ENCODE measurements at regions not wholly inside any gene's neighbourhood (a gene's known extent, or its start where the extent isn't known, plus 50 kb on each side); places are given as distances from the start of the nearest gene placed in this dataset.

GRCh38 chrX:33726281-33727160, 405.6 kb downstream of the FAM47A start:
- ATAC-seq: no peak
- no peak for TF ChIP-seq TCF4 (CRISPR knock-in tag; IDR thresholded peaks at IDR 0.05; ENCODE audit: borderline replicate concordance)
- no peak for TF ChIP-seq ARNTL (CRISPR knock-in tag; IDR thresholded peaks at IDR 0.05; ENCODE audit: borderline replicate concordance, low read depth)
- TF ChIP-seq TSHZ2 (CRISPR knock-in tag; IDR thresholded peaks at IDR 0.05): no peak
- TF ChIP-seq ZNF70 (CRISPR knock-in tag; IDR thresholded peaks at IDR 0.05): no peak
- no peak for TF ChIP-seq BACH2 (CRISPR knock-in tag; IDR thresholded peaks at IDR 0.05; ENCODE audit: borderline replicate concordance)
- no peak for TF ChIP-seq TOX (CRISPR knock-in tag; IDR thresholded peaks at IDR 0.05; ENCODE audit: borderline replicate concordance)
- no peak for TF ChIP-seq CSDC2 (CRISPR knock-in tag; IDR thresholded peaks at IDR 0.05)
- TF ChIP-seq CREB5 (CRISPR knock-in tag; IDR thresholded peaks at IDR 0.05; ENCODE audit: low read depth): no peak
- TF ChIP-seq ZC3H10 (CRISPR knock-in tag; IDR thresholded peaks at IDR 0.05): no peak
- no peak for TF ChIP-seq ZNF565 (CRISPR knock-in tag; conservative IDR thresholded peaks at IDR 0.05; ENCODE audit: low read depth)
- TF ChIP-seq SNAI2 (CRISPR knock-in tag; IDR thresholded peaks at IDR 0.05): no peak
- TF ChIP-seq ZFP30 (CRISPR knock-in tag; IDR thresholded peaks at IDR 0.05): no peak
- no peak for TF ChIP-seq OSR1 (CRISPR knock-in tag; IDR thresholded peaks at IDR 0.05)
- TF ChIP-seq ISL1 (CRISPR knock-in tag; IDR thresholded peaks at IDR 0.05): no peak
- no peak for TF ChIP-seq ZNF8 (CRISPR knock-in tag; IDR thresholded peaks at IDR 0.05)
- TF ChIP-seq PPARA (CRISPR knock-in tag; IDR thresholded peaks at IDR 0.05; ENCODE audit: borderline replicate concordance): no peak
- TF ChIP-seq POU6F1 (CRISPR knock-in tag; IDR thresholded peaks at IDR 0.05; ENCODE audit: borderline replicate concordance, low read depth): no peak
- no peak for TF ChIP-seq GLIS3 (CRISPR knock-in tag; IDR thresholded peaks at IDR 0.05)
- no peak for TF ChIP-seq RARB (CRISPR knock-in tag; IDR thresholded peaks at IDR 0.05)
- TF ChIP-seq ESRRG (CRISPR knock-in tag; IDR thresholded peaks at IDR 0.05): no peak

- peak; percentile 68 for ATAC-seq
Measured at GRCh38 chrX:33725535-33726210, 406.4 kb downstream of the FAM47A start.

More at GRCh38 chrX:33725535-33726210, 406.4 kb downstream of the FAM47A start:
- TF ChIP-seq ISL1 (CRISPR knock-in tag; IDR thresholded peaks at IDR 0.05) (no peak), ZC3H10 (CRISPR knock-in tag; IDR thresholded peaks at IDR 0.05) (no peak), TSHZ2 (CRISPR knock-in tag; IDR thresholded peaks at IDR 0.05) (no peak), CSDC2 (CRISPR knock-in tag; IDR thresholded peaks at IDR 0.05) (no peak), PPARA (CRISPR knock-in tag; IDR thresholded peaks at IDR 0.05; ENCODE audit: borderline replicate concordance) (no peak), ZFP3 (CRISPR knock-in tag; IDR thresholded peaks at IDR 0.05) (no peak), CREB5 (CRISPR knock-in tag; IDR thresholded peaks at IDR 0.05; ENCODE audit: low read depth) (no peak)
